ENCODE measurements at regions not wholly inside any gene's neighbourhood (a gene's known extent, or its start where the extent isn't known, plus 50 kb on each side); places are given as distances from the start of the nearest gene placed in this dataset.

DNA sequence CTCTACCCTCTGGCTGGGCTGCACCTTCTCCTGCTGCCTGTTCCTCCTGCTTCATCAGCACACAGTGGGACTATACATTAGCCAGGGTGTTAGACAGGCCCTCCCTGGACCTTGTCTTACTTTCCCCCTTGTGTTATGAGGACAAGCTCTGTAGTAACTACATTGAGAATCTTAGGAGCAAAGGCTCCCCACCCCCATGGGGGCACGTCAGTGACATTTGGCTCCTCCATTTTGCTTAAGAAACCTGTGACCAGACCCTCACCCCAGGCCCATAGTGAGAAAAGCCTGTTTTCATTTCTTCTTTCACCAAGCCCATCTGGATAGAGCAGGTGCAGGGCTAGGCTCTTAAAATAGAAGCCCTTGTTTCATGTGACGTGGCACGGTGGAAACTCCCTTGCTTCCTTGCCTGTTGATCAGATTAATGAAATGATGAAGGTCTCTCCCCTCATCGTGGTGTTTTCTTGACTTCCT is 146.7 kb downstream of the RPIA start:
- TF ChIP-seq, protein P1, sequence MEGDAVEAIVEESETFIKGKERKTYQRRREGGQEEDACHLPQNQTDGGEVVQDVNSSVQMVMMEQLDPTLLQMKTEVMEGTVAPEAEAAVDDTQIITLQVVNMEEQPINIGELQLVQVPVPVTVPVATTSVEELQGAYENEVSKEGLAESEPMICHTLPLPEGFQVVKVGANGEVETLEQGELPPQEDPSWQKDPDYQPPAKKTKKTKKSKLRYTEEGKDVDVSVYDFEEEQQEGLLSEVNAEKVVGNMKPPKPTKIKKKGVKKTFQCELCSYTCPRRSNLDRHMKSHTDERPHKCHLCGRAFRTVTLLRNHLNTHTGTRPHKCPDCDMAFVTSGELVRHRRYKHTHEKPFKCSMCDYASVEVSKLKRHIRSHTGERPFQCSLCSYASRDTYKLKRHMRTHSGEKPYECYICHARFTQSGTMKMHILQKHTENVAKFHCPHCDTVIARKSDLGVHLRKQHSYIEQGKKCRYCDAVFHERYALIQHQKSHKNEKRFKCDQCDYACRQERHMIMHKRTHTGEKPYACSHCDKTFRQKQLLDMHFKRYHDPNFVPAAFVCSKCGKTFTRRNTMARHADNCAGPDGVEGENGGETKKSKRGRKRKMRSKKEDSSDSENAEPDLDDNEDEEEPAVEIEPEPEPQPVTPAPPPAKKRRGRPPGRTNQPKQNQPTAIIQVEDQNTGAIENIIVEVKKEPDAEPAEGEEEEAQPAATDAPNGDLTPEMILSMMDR (IDR thresholded peaks at IDR 0.05), result no peak
- no peak for TF ChIP-seq POLR2A (IDR thresholded peaks at IDR 0.05)
